ENCODE measurements at regions not wholly inside any gene's neighbourhood (a gene's known extent, or its start where the extent isn't known, plus 50 kb on each side); places are given as distances from the start of the nearest gene placed in this dataset.

- TF ChIP-seq ZBTB43 (CRISPR knock-in tag; IDR thresholded peaks at IDR 0.05): no peak
- no peak for TF ChIP-seq AFF4 (CRISPR knock-in tag; IDR thresholded peaks at IDR 0.05; ENCODE audit: borderline replicate concordance)
- TF ChIP-seq ZBTB21 (CRISPR knock-in tag; IDR thresholded peaks at IDR 0.05; ENCODE audit: borderline replicate concordance): no peak
- no peak for TF ChIP-seq GABPB1 (CRISPR knock-in tag; IDR thresholded peaks at IDR 0.05)
- TF ChIP-seq CREM (CRISPR knock-in tag; IDR thresholded peaks at IDR 0.05): no peak
- no peak for TF ChIP-seq NR1H2 (CRISPR knock-in tag; IDR thresholded peaks at IDR 0.05)
Observed at GRCh38 chrX:146396409-146396808, 413.2 kb upstream of the CXorf51B start (continued).

GRCh38 chrX:146409528-146409927, 400.0 kb upstream of the CXorf51B start:
- ChIA-PET CTCF (no interaction called here), POLR2A (no interaction called here)
- TF ChIP-seq GABPB1 (CRISPR knock-in tag; IDR thresholded peaks at IDR 0.05): no peak
- no peak for TF ChIP-seq ZBTB43 (CRISPR knock-in tag; IDR thresholded peaks at IDR 0.05)
- no peak for TF ChIP-seq ZNF396 (CRISPR knock-in tag; IDR thresholded peaks at IDR 0.05; ENCODE audit: borderline replicate concordance)
- no peak for TF ChIP-seq CREM (CRISPR knock-in tag; IDR thresholded peaks at IDR 0.05)
- no peak for TF ChIP-seq ELF4 (CRISPR knock-in tag; IDR thresholded peaks at IDR 0.05; ENCODE audit: low read depth)
- TF ChIP-seq E2F4 (CRISPR knock-in tag; IDR thresholded peaks at IDR 0.05; ENCODE audit: borderline replicate concordance, low read depth): no peak
- no peak for TF ChIP-seq E2F5 (CRISPR knock-in tag; IDR thresholded peaks at IDR 0.05)
- no peak for TF ChIP-seq FOXP4 (CRISPR knock-in tag; IDR thresholded peaks at IDR 0.05)
- TF ChIP-seq ZNF416 (CRISPR knock-in tag; IDR thresholded peaks at IDR 0.05): no peak
- TF ChIP-seq ATF3 (CRISPR knock-in tag; conservative IDR thresholded peaks at IDR 0.05): no peak
- TF ChIP-seq CREB1 (CRISPR knock-in tag; IDR thresholded peaks at IDR 0.05): no peak
- no peak for TF ChIP-seq NR2C2 (CRISPR knock-in tag; IDR thresholded peaks at IDR 0.05)
- TF ChIP-seq PRRX2 (CRISPR knock-in tag; IDR thresholded peaks at IDR 0.05): no peak
- TF ChIP-seq IRF2 (CRISPR knock-in tag; IDR thresholded peaks at IDR 0.05; ENCODE audit: borderline replicate concordance, low read depth): no peak
- TF ChIP-seq ZNF671 (CRISPR knock-in tag; IDR thresholded peaks at IDR 0.05): no peak
- no peak for TF ChIP-seq AFF4 (CRISPR knock-in tag; IDR thresholded peaks at IDR 0.05; ENCODE audit: borderline replicate concordance)
- no peak for TF ChIP-seq ERG (CRISPR knock-in tag; IDR thresholded peaks at IDR 0.05)
- no peaks in the 10 kb centered on the region for H3K27me3 Mint-ChIP-seq (ENCODE audit: low read depth)
- H3K4me1 Mint-ChIP-seq: no peaks in the 10 kb centered on the region
- peaks cover 51% of the 10 kb centered on the region for H3K9me3 Mint-ChIP-seq
- DNase-seq (ENCODE audit: low spot score) (no peak), ATAC-seq (no peak)
- no peak overlapping the region for H3K27ac Mint-ChIP-seq
- H3K36me3 Mint-ChIP-seq: peaks cover 15% of the 10 kb centered on the region
- no peak overlapping the region for H3K4me3 Mint-ChIP-seq
